ENCODE measurements at regions not wholly inside any gene's neighbourhood (a gene's known extent, or its start where the extent isn't known, plus 50 kb on each side); places are given as distances from the start of the nearest gene placed in this dataset.
A peak's percentile ranks its signal among the peaks of the same experiment; 100 is the strongest.

DNA sequence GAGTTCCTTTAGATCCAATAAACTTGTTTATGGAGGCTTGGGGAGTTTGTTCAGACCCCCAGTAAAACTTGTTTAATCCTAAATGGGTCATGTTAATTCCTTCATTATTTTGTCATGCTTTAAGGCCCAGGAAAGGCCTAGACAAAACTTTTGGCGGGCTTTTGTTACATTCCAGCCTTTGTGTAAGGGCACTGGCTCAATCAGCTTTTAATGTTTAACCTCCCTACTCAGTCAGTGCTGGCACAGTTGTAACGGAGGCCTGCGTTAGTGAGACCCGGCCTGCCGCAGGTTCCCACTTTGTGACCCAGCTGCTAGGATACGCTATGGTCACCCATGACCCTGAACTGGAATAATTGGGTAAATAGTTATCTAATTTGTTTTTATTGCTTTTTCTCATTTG is 59.2 kb downstream of the OXSM start:
- H3K23me2 ChIP-seq (ENCODE audit: low read depth, low read length) = no peaks in the 10 kb centered on the region
- TF ChIP-seq, protein P1, sequence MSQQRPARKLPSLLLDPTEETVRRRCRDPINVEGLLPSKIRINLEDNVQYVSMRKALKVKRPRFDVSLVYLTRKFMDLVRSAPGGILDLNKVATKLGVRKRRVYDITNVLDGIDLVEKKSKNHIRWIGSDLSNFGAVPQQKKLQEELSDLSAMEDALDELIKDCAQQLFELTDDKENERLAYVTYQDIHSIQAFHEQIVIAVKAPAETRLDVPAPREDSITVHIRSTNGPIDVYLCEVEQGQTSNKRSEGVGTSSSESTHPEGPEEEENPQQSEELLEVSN (IDR thresholded peaks at IDR 0.05) = peak; percentile 33; the same call in 1 of the 2 replicates
- TF ChIP-seq CBX8 (IDR thresholded peaks at IDR 0.05; ENCODE audit: borderline replicate concordance, low read depth, low read length) = no peak
- H3K4me3 ChIP-seq (ENCODE audit: extremely low read depth in 1 of 4, insufficient read depth in 2 of 4, low read depth in 3 of 4, low read length in 4 of 4) = no peak overlapping the region
- H4K5ac ChIP-seq (ENCODE audit: insufficient read length, low read depth, low read length) = no peak overlapping the region
- H3K9ac ChIP-seq (replicated peaks in 1 of 4; ENCODE audit: extremely low read depth in 1 of 4, low read depth in 3 of 4, low read length in 3 of 4) = no peak overlapping the region
- 93% methylated on average over 6 of the region's 6 CpGs; no CpG with 5 or more reads in 1 of the 2 experiments for WGBS, 2 experiments (ENCODE audit: extremely low coverage in 1 of 2, insufficient coverage in 1 of 2, insufficient read length in 1 of 2, insufficient replicate concordance in 2 of 2, low coverage in 1 of 2, low lambda C conversion rate in 2 of 2, missing lambda C conversion rate in 1 of 2)
- H2BK20ac ChIP-seq (ENCODE audit: low read length) = no peak overlapping the region
- no peak overlapping the region for H4K8ac ChIP-seq (ENCODE audit: extremely low read depth, insufficient read depth, low read length)
- no peak overlapping the region for H2AFZ ChIP-seq (ENCODE audit: low read length)
- H3K23ac ChIP-seq (ENCODE audit: insufficient read length) = no peak overlapping the region
- H2BK15ac ChIP-seq (ENCODE audit: low read length) = no peak overlapping the region
- H3K79me2 ChIP-seq (ENCODE audit: control insufficient read depth in 1 of 2, insufficient read depth in 2 of 2, low read length in 2 of 2) = no peaks in the 10 kb centered on the region
- H3K79me1 ChIP-seq (ENCODE audit: low read depth, low read length) = no peaks in the 10 kb centered on the region
- H3K27ac ChIP-seq (ENCODE audit: low read depth, low read length) = no peak overlapping the region
- H3K36me3 ChIP-seq (ENCODE audit: control insufficient read depth in 2 of 4, insufficient read depth in 4 of 4, low read length in 3 of 4) = no peaks in the 10 kb centered on the region
- no peak overlapping the region for H3K4me2 ChIP-seq (ENCODE audit: insufficient read depth in 1 of 2, low read depth in 2 of 2, low read length in 2 of 2)
- H3K9me3 ChIP-seq (ENCODE audit: insufficient read depth in 2 of 2, low read depth in 1 of 2, low read length in 1 of 2) = peaks cover 0 to 9% of the 10 kb centered on the region in 2 experiments; a peak in 1 of 4 replicates
- ChIA-PET POLR2A (ENCODE audit: partially characterized antibody) (no interaction called here), CTCF (ENCODE audit: partially characterized antibody) (interaction anchor here (0.6 to 1.4 kb wide), 5 partner anchors 17 to 201 kb away, joined by 3 to 4 read pairs (median 4); no protein-coding TSS in a partner anchor)
- no peak overlapping the region for H2BK12ac ChIP-seq (ENCODE audit: low read depth, low read length)
- H2BK5ac ChIP-seq (ENCODE audit: low read depth, low read length) = no peak overlapping the region
- H3K56ac ChIP-seq (replicated peaks; ENCODE audit: insufficient read length, low read depth, low read length) = no peak overlapping the region
- no peaks in the 10 kb centered on the region for H4K20me1 ChIP-seq (replicated peaks in 1 of 2; ENCODE audit: control insufficient read depth in 1 of 2, insufficient read depth in 2 of 2, low read length in 2 of 2)
- DNase-seq (ENCODE audit: low read depth in 1 of 2, low spot score in 2 of 2) = no peak
- no peak overlapping the region for H3K14ac ChIP-seq (ENCODE audit: insufficient read length)
- no peak overlapping the region for H4K91ac ChIP-seq (replicated peaks; ENCODE audit: insufficient read length, low read length)
- H3K4me1 ChIP-seq (replicated peaks in 1 of 4; ENCODE audit: control insufficient read depth in 3 of 4, insufficient read depth in 4 of 4, low read length in 3 of 4) = no peaks in the 10 kb centered on the region
- no peak overlapping the region for H3K4ac ChIP-seq (replicated peaks; ENCODE audit: insufficient read length, low read depth, low read length)
- H3K27me3 ChIP-seq (replicated peaks in 1 of 4; ENCODE audit: control insufficient read depth in 3 of 4, extremely low read depth in 1 of 4, insufficient read depth in 3 of 4, low read length in 3 of 4) = no peaks in the 10 kb centered on the region
- no peak overlapping the region for H3K18ac ChIP-seq (ENCODE audit: extremely low read depth, low read length)
- no peak overlapping the region for H2BK120ac ChIP-seq (replicated peaks; ENCODE audit: low read depth, low read length)
- no peak for FAIRE-seq
- no peak overlapping the region for H2AK5ac ChIP-seq (ENCODE audit: low read depth, low read length)
